GM19455 (cell line): ENCODE measurements at regions not wholly inside any gene's neighbourhood (a gene's known extent, or its start where the extent isn't known, plus 50 kb on each side); places are given as distances from the start of the nearest gene placed in this dataset.

Experiments used
- ATAC-seq: cut with Tn5 transposase; IDR thresholded peaks from one replicate; pipeline ENCODE4 v1.9.1; 2021; ENCODE audit not compliant: unreplicated experiment

GRCh38 chr7:22627136-22627535, 99.9 kb upstream of the IL6 start:
- ATAC-seq, result no peak

GRCh38 chr7:22625251-22625650, 101.7 kb upstream of the IL6 start:
- ATAC-seq, result no peak

GRCh38 chr7:22624781-22625180, 102.2 kb upstream of the IL6 start:
- no peak for ATAC-seq

- ATAC-seq, result no peak
These were observed 104.7 kb upstream of the IL6 start for GRCh38 chr7:22622116-22622785.

GRCh38 chr7:22618528-22618927, 108.5 kb upstream of the IL6 start:
- no peak for ATAC-seq

GRCh38 chr7:22617166-22617565, 109.8 kb upstream of the IL6 start:
- ATAC-seq, result no peak

- ATAC-seq, result no peak
These were observed 113.5 kb upstream of the IL6 start for GRCh38 chr7:22613496-22613895.

GRCh38 chr7:22612776-22613175, 112.8 kb upstream of the STEAP1B start:
- ATAC-seq, result no peak

- ATAC-seq, result no peak
These were observed 111.7 kb upstream of the STEAP1B start for GRCh38 chr7:22611758-22612079.

GRCh38 chr7:22610951-22611757, 111.2 kb upstream of the STEAP1B start:
- ATAC-seq, result no peak

- ATAC-seq, result no peak
These were observed 110.3 kb upstream of the STEAP1B start for GRCh38 chr7:22610263-22610662.

- no peak for ATAC-seq
These were observed 107.2 kb upstream of the STEAP1B start for GRCh38 chr7:22607180-22607579.

GRCh38 chr7:22604246-22604645, 104.3 kb upstream of the STEAP1B start:
- no peak for ATAC-seq

GRCh38 chr7:22601812-22602565, 102.0 kb upstream of the STEAP1B start:
- no peak for ATAC-seq

GRCh38 chr7:22601408-22601807, 101.4 kb upstream of the STEAP1B start:
- no peak for ATAC-seq

- no peak for ATAC-seq
These were observed 101.0 kb upstream of the STEAP1B start for GRCh38 chr7:22601003-22601402.

GRCh38 chr7:22598318-22598920, 98.4 kb upstream of the STEAP1B start:
- ATAC-seq, result no peak

- no peak for ATAC-seq
These were observed 97.9 kb upstream of the STEAP1B start for GRCh38 chr7:22597844-22598243.

GRCh38 chr7:22596763-22597400, 96.9 kb upstream of the STEAP1B start:
- ATAC-seq, result no peak

GRCh38 chr7:22594020-22594419, 94.0 kb upstream of the STEAP1B start:
- no peak for ATAC-seq

GRCh38 chr7:22591271-22591670, 91.3 kb upstream of the STEAP1B start:
- ATAC-seq, result no peak
